ENCODE measurements at regions not wholly inside any gene's neighbourhood (a gene's known extent, or its start where the extent isn't known, plus 50 kb on each side); places are given as distances from the start of the nearest gene placed in this dataset.

DNA sequence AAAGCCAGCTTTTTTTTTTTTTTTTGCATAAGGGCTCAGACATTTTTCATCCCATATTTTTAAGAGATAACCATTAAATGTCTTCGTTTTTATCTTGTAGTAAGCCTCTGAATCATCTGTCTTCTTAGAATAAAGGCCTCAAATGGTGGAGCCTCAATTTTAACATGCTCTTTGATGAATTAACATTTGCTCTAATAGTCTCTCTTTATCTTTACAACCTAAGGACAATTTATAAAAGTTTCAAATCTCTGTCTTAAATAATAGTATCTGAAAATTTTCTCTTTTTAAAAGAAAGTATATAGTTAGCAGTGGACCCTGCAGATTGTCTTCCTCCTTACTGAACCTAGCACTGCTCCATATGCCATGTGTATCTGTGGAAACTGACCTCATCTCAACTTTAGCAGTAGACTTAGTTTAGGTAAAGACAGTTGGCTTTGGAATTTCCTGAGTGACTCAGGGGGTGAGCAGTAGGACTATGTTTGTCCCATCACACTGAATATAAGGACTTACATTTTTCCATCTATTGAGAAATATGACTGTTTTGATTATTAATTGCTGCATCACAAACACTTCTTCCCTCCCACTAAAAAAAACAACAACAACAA lies 1658.0 kb downstream of the STIM2 start:
- TF ChIP-seq CTCF (IDR thresholded peaks at IDR 0.05; ENCODE audit: insufficient read depth, low read length, poor library complexity, severe bottlenecking): no peak
- no peaks in the 10 kb centered on the region for H3K36me3 ChIP-seq (ENCODE audit: control insufficient read depth, insufficient read depth, low read length)
- no peak overlapping the region for H3K4me3 ChIP-seq (replicated peaks; ENCODE audit: low read depth, low read length)
- H3K27me3 ChIP-seq (replicated peaks; ENCODE audit: control insufficient read depth, insufficient read depth, low read length): no peaks in the 10 kb centered on the region
- no peak for DNase-seq (ENCODE audit: extremely low read depth, insufficient read length)

DNA sequence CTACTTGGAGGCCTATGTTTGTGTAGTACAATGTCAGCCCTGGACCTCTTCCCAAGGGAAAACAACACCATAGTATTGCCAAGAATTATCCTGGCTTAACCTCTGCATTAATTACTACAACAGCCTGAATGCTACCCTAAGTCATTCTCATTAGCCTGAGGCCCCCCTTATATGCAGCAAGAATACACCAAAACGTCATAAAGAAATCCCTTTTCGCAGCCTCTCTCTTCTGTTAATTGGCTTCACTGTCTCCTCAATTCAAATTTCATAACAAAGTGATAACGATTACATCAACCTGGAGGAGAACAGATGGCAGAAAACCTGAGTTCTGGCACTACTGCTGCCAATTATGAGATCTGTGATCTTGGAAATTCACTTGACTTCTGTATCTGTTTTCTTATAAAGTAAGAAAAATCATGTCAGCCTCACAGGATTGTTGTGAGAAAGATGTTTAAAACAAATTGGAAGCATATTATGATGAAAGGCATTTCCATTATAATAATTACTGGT lies 1663.1 kb downstream of the STIM2 start:
- no peaks in the 10 kb centered on the region for H3K27me3 ChIP-seq (replicated peaks; ENCODE audit: control insufficient read depth, insufficient read depth, low read length)
- no peak overlapping the region for H3K4me3 ChIP-seq (replicated peaks; ENCODE audit: low read depth, low read length)
- H3K36me3 ChIP-seq (ENCODE audit: control insufficient read depth, insufficient read depth, low read length): no peaks in the 10 kb centered on the region
- no peak for TF ChIP-seq CTCF (IDR thresholded peaks at IDR 0.05; ENCODE audit: insufficient read depth, low read length, poor library complexity, severe bottlenecking)
- DNase-seq (ENCODE audit: extremely low read depth, insufficient read length): no peak

DNA sequence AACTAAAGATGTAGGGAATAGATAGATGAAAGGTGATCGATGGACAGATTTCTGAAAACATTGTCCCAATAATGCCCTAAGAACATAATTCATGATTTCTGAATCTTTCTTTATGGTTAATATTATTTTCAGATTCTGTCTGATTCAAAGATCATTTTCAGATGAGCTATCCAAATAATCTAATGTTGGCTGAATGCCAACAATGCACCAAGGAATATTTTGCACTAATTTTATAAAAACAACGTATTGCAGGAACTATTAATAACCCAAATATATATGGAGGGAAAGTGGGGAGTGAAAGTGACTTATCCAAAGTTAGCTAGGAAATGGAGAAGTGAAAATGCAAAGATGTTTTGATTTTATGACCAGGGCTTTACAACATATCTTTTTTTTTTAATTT lies 1675.5 kb downstream of the STIM2 start:
- no peak for TF ChIP-seq CTCF (IDR thresholded peaks at IDR 0.05; ENCODE audit: insufficient read depth, low read length, poor library complexity, severe bottlenecking)
- no peaks in the 10 kb centered on the region for H3K36me3 ChIP-seq (ENCODE audit: control insufficient read depth, insufficient read depth, low read length)

DNA sequence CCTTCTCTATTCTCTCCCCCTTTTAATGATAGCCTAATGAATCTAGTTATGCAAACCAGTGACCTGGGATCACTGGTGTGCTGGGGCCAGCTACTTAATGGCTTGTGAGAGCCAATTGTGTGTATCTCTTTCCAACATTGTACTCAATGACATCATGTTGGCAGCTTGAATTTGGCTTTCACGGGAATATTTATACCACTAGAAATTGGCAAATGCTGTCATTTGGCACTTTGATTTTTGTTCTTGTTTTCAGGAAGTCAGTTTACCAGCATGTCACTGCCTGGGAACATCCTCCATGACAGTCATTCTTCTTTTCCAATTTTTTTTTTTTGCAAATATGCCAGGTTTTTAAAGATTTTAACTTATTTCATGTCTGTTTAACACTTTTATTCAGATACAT lies 1685.3 kb downstream of the STIM2 start:
- TF ChIP-seq CTCF (IDR thresholded peaks at IDR 0.05; ENCODE audit: insufficient read depth, low read length, poor library complexity, severe bottlenecking): no peak

More for the DNA sequence above, 1675.5 kb downstream of the STIM2 start:
- no peak overlapping the region for H3K4me3 ChIP-seq (replicated peaks; ENCODE audit: low read depth, low read length)
- no peaks in the 10 kb centered on the region for H3K27me3 ChIP-seq (replicated peaks; ENCODE audit: control insufficient read depth, insufficient read depth, low read length)
- DNase-seq (ENCODE audit: extremely low read depth, insufficient read length): no peak

GRCh38 chr4:28548136-28548535 lies 1687.5 kb downstream of the STIM2 start:
- Histone ChIP-seq H3K36me3 (ENCODE audit: control insufficient read depth, insufficient read depth, low read length) (no peaks in the 10 kb centered on the region), H3K27me3 (replicated peaks; ENCODE audit: control insufficient read depth, insufficient read depth, low read length) (no peaks in the 10 kb centered on the region), H3K4me3 (replicated peaks; ENCODE audit: low read depth, low read length) (no peak overlapping the region)
- DNase-seq (ENCODE audit: extremely low read depth, insufficient read length): no peak
- TF ChIP-seq CTCF (IDR thresholded peaks at IDR 0.05; ENCODE audit: insufficient read depth, low read length, poor library complexity, severe bottlenecking): no peak

More for the DNA sequence above, 1685.3 kb downstream of the STIM2 start:
- H3K36me3 ChIP-seq (ENCODE audit: control insufficient read depth, insufficient read depth, low read length): no peaks in the 10 kb centered on the region
- no peaks in the 10 kb centered on the region for H3K27me3 ChIP-seq (replicated peaks; ENCODE audit: control insufficient read depth, insufficient read depth, low read length)
- DNase-seq (ENCODE audit: extremely low read depth, insufficient read length): no peak
- H3K4me3 ChIP-seq (replicated peaks; ENCODE audit: low read depth, low read length): no peak overlapping the region

DNA sequence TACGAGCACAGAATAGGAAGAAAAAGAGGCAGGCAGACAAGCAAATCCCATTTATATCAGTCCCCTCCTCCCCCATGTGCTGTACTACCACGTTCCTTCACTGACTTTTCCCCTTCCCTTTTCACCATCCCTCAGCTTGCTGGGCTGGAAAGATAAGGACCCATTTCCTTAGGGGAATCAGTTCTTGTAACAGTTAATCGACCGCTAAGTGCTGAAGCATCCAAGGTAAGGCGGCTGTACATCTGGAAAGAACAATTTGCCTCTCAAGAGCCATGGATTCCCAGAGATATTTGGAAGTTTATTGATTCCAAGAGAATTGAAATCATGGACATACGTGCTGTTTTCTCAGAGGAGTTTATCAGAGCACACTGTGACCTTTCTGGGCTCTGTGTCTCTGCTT lies 1688.0 kb downstream of the STIM2 start:
- no peaks in the 10 kb centered on the region for H3K27me3 ChIP-seq (replicated peaks; ENCODE audit: control insufficient read depth, insufficient read depth, low read length)
- no peak overlapping the region for H3K4me3 ChIP-seq (replicated peaks; ENCODE audit: low read depth, low read length)
- H3K36me3 ChIP-seq (ENCODE audit: control insufficient read depth, insufficient read depth, low read length): no peaks in the 10 kb centered on the region
- TF ChIP-seq CTCF (IDR thresholded peaks at IDR 0.05; ENCODE audit: insufficient read depth, low read length, poor library complexity, severe bottlenecking): no peak
- DNase-seq (ENCODE audit: extremely low read depth, insufficient read length): no peak
